ENCODE measurements at regions not wholly inside any gene's neighbourhood (a gene's known extent, or its start where the extent isn't known, plus 50 kb on each side); places are given as distances from the start of the nearest gene placed in this dataset.

- peak; percentile 84 to 86 for DNase-seq (ENCODE audit: low read depth in 2 of 2)
Measured at GRCh38 chr1:212558693-212559480, 49.7 kb upstream of the ATF3 start.

Data from stimulated activated CD8-positive, alpha-beta memory T cell treated with anti-CD3 and anti-CD28 coated beads, Interleukin-2, amount 100 ng/mL, for 1 hour (primary cell).